Caki2 (cell line): ENCODE measurements at regions not wholly inside any gene's neighbourhood (a gene's known extent, or its start where the extent isn't known, plus 50 kb on each side); places are given as distances from the start of the nearest gene placed in this dataset.
"Not testable (repeated sequence)": the region's sequence is repeated elsewhere in the genome, so short reads cannot be mapped to it uniquely, and the experiment has no call there.

Experiments used
- DNase-seq: peaks from one replicate; pipeline ENCODE4 v3.0.0-alpha.2; 2015; ENCODE audit warnings: low read depth
- in situ Hi-C: cut with HindIII; loops from 2 replicates; pipeline ENCODE4 v1.10.0; 2016; ENCODE audit warnings: low sequenced_read_pairs, low pct_unique_long_range_greater_than_20kb, mixed read lengths

DNA sequence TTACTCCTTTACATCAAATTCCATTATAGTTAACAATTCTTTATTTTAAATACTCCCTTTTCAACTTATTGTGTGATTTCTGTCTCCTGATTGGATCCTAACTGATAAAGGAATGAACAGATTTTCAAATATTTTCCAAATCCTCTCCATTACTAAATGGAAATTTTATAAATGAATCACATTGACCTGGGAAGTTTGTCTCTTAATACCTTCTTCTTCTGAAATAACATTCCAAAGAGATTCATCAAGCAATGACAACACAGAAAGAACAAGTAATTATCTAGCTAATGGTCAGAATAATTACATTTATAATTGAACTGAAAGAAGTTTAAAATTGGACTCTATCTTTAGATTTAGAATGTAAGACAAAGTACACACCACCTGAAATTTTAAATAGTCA, 515.4 kb upstream of the PTCHD4 start:
- in situ Hi-C loops: no loop called here
- no peak for DNase-seq

DNA sequence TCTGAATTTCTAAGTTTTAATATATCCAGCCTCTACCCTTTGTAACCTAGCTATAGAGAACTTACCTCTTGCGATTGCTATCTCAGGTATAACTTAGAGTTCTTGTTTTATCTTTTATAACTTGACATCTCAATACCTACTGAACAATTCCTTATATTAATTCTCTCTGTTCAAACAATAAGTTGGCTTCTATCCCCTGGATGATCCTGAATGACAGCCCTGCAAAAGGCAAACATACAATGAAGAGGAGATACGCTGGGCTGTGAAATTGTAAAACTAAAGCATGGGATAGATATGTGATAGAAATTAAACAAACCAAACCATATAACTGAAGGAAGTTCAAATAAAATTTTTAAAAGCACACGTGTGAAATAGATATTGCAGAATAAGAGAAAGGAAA, 513.6 kb upstream of the PTCHD4 start:
- in situ Hi-C loops: no loop called here
- DNase-seq: no peak

DNA sequence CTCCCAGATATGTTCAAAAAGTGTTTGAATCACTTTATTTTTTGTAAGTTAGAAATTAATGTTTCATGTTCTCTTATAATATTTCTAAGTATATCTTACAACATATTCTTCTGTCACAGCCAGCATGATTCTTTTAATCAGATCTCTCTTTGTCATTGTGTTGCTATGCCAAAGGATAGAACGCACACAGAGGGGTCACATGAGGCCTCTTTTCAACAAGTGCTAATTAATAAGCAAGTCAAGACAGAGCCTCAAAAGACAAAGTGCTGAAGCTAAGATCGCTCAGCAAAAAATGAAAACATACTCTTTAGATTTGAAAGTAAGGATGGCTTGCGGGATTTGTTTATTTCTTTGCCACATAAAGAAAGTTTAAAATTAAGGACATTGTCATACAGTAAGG, 508.8 kb upstream of the PTCHD4 start:
- DNase-seq: no peak
- in situ Hi-C loops: no loop called here

DNA sequence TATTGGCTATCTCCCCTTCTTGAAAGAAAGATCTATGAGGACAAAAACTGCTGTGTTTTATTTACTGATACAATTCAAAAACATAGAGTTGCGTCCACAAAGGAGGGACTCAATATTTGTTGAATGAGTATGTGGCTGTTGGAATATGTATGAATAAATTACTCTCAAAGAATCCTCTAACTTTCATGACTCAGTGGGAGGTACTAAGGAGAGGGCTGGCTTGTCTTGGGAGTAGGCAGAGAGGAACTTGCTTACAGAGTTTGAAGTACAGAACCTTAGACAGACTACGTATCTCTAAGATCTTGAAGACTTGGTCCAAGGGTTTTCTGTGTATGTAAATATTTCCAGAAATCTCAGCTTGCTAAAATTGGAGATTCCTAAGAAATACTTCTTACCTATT, 504.0 kb upstream of the PTCHD4 start:
- in situ Hi-C loops: no loop called here
- no peak for DNase-seq

DNA sequence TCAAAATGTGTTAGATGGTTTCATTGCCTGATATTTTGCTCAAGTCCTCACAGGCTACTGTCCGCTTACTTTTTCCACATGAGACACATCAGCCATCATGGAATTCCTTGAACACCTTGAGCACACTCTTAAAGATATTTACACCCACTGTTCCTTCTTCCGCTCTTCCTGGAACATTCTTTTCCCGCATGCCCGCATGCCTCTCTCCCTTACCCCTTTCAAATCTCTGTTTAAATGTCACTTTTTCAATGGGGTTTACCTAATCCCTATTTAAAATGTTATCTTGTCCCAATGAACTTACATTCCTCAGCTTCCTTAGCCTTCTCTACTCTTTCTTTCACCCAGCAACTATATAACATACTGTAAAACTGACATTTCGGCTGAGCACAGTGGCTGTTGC, 503.3 kb upstream of the PTCHD4 start:
- in situ Hi-C loops: no loop called here
- no peak for DNase-seq

DNA sequence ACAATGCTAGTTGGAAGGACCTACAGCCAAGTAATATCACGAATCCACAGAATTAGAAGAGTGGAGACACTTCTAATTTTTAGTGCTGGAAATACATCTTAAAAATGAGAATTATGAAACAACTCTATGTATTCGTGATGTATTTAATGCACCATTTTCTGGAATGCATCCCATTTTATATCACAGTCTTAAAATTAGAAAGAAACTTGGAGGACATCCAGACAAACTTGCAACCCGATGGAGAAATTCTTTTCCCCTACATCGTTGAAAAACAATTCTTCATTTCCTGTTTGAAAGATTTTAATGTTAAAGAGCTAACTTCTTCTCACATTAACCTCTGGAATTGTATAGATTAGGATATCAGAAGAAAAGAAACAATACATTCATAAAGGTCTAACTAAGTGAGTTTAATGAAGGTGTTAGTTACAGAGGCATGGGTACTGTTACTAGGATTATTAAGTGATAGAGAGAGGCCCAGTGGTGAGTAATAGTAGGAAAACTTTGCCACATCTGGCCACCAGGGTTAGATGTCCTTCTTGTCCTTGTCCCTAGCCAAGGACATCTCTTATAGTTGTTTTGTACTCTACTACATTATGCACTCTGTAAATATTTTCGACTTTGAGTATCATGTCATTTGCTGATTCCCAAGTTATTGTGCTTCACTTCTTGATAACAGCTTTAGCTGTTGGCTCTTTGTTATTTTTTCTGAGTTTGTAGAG, 502.4 kb upstream of the PTCHD4 start:
- DNase-seq: no peak

DNA sequence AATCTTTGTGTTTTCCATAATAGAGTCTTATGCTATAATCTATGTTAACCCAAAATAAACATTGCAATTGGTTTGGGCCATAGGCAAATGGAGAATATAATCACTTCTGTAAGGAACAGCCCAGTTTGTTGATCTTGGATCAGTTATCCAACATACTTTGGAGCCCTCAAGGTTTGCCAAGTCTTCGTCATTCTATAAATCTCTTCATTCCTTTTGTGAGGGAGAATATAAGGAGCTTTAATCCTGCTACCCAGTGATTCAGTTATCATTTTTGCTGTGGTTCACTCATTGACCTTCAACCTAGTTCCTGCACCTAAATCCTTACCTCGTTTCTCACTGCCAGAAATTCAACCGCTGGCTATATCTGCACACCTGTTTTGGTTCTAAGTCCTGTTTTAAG, 500.3 kb upstream of the PTCHD4 start:
- in situ Hi-C loops: no loop called here
- no peak for DNase-seq

More for the DNA sequence above, 502.4 kb upstream of the PTCHD4 start:
- in situ Hi-C loops: no loop called here

DNA sequence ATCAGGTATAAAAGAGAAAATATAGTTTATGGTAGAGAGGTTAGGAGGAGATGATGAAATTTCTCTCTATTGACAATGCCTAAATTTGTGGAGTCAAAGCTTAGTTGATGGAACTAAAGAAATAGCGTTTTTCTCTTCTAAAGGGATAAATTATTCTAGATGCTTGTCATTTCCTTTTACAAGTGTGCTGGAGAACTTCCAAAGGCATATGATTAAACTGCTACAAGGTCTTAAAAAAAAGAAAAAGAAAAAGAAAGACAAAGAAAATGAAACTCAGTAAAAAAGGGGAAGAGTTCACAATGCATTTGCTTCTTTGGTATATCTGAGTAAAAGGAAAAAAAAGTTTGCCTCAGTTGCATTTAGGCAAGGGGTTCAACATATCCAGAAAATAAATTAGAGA, 499.8 kb upstream of the PTCHD4 start:
- in situ Hi-C loops: no loop called here
- DNase-seq: no peak

DNA sequence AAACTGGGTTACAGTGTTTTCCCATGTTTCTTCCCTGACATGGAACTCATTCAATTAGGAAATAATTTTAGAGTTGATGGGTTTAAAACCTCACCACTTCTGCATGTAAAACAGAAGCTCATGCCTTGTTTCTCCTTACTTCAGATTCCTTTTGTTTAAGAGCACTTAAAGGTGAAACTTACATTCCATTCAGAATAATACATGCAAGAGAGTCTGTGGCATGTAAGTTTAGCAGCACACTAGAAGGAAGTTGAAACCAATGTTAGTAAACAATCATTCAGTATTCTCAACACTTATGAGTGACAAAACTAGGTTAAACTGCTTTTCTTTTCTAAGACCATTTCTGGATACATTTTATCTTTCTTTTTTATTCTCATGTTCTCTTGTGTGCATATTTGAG, 495.6 kb upstream of the PTCHD4 start:
- in situ Hi-C loops: no loop called here
- DNase-seq: no peak

DNA sequence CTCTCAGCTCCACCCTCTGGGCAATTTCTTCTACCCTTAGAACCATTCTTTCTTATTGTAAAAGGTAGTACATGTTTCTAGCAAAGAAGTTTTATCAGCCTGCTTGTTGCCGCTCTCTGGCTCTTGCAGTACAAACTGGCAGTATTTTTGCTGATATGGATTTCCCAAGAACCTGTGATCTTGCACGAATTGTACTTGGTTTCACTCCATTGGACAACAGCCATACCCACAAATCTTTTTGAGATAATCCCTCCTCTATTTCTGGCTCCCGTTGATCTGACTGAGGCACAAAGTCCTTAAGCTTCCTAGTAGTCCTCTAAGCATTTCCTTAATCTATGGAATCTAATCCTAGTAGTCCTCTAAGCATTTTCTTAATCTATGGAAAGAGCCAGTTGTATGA, 487.0 kb upstream of the PTCHD4 start:
- in situ Hi-C loops: no loop called here
- DNase-seq: no peak

DNA sequence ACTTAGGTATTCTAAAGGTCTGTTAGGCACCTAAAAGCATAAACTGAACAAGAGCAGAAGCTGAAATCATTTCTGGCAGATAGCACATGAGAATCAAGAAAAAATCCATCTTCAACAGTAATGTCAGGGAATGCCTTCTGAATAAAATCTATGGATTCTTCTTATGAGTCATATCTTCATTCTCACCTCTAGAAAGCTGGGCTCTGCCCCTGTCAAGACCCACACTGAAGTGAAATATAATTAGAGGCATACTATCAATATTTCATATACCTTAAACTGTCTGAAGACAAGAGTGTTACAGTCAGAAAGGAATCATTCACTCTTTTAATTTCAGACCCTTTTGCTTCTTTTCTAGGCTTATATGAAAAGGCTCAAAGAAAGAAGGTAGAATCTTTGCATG, 485.8 kb upstream of the PTCHD4 start:
- in situ Hi-C loops: no loop called here
- no peak for DNase-seq

DNA sequence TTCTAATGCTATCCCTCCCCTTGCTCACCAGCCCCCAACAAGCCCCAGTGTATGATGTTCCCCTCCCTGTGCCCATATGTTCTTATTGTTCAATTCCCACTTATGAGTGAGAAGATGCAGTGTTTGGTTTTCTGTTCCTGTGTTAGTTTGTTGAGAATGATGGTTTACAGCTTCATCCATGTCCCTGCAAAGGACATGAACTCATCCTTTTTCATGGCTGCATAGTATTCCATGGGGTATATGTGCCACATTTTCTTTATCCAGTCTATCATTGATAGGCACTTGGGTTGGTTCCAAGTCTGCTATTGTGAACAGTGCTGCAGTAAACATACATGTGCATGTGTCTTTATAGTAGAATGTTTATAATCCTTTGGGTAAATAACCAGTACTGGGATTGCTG, 480.2 kb upstream of the PTCHD4 start:
- DNase-seq, in situ Hi-C loops: not testable (repeated sequence)

DNA sequence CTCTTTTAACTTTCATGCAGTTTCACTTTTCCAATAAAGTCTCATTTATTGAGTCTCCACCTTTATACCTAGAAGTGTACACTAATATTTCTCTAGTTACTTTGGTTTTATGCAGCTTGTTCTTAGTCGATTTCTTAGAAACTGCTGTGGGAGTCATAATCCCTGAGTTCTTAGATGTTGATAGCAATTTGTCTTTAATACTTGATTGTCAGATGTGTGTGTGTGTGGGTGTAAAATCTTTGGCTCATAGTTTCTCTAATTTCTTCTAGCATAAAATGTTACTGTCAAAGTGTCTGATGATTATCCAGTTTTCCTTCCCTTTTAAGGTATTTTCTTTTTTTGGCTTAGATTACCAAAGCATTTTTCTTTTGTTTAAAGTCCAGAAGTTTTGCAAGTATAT, 473.8 kb upstream of the PTCHD4 start:
- in situ Hi-C loops: no loop called here
- DNase-seq: no peak

DNA sequence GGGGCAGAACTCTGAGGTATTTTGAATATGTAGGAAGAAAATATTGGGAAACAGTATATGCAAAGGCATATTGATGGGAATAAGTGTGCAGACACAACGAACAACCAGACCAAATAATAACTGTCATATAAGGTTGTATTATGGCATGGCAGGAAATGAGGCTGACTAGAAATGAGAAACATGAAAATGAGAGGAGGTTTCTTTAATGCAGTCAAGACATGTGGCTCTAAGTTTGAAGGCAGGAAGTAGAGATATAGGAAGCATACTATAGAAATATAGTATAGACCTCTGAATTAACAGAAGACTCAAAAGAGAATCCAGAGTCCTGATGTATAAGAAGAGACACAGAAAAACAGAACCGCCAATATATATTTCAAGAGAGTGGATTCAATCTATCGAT, 459.7 kb upstream of the PTCHD4 start:
- DNase-seq: no peak
- in situ Hi-C loops: no loop called here

DNA sequence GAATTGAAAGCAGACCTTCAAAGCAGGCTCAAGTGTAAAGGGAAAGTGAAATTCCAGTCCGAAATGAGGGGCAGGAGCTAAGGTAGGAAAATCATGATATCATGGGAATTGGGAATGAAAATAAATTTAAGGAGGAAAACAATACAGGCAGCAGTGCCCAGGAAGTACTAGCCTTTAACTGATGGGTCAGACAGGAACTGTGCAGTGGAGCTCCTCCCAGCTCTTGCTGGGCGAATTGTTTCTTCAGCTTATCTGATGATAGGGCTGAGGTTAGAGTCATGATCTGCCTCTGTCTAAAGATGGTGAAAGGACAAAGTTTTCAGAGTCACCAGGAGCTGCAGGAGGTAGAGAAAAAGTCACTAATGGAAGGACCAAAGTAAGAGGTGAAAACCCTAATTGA, 457.9 kb upstream of the PTCHD4 start:
- in situ Hi-C loops: no loop called here
- no peak for DNase-seq

DNA sequence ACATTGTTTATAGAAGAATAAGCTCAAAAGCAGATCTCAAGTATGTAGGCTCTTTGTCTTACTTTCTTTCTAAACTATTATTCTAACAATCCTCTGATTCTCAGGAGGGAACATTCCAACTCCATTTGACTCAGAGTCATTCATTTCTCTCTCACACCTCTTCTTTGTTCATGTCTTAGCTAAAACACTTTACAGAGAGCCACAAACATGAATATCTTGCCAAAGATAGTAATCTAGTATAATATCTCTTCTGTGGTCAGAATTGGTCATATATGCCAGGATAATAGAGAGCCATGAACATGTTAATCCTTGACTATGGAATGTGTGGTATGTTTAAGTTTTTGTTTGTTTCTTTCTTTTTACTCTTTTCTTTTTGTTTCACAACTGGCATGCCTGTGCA, 456.0 kb upstream of the PTCHD4 start:
- peak; percentile 37 for DNase-seq
- in situ Hi-C loops: no loop called here

DNA sequence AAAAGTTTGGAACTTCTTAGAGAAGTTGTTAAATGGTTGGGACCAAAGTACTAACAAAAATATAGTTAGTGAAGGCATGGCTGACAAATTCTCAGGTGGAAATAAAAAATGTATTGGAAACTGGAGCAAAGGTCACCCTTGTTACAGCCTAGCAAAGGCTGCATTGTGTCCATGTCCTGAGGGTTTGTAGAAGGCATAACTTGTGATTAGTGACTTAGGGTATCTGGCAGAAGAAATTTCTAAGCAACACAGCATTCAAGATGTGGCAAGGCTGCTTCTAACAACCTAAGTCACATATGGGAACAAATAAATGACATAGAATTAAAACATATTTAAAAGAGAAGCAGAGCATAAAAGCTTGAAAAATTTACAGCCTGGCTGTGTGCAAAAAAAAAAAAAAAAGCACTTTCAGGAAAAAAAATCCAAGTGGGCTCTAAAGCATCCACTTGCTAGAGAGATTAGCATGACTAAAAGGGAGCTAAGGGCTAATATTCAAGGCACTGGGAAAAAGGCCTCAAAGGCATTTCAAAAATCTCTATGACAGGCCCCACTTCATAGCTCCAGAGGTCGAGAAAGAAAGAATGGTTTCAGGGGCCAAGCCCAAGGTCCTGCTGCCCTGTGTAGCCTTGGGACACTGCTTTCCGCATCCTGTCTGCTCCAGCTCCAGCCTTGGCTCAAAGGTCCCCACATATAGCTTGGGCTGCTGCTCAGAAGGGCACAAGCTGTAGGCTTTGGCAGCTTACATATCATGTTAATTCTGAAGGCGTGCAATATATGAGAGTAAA, 453.2 kb upstream of the PTCHD4 start:
- DNase-seq: no peak

DNA sequence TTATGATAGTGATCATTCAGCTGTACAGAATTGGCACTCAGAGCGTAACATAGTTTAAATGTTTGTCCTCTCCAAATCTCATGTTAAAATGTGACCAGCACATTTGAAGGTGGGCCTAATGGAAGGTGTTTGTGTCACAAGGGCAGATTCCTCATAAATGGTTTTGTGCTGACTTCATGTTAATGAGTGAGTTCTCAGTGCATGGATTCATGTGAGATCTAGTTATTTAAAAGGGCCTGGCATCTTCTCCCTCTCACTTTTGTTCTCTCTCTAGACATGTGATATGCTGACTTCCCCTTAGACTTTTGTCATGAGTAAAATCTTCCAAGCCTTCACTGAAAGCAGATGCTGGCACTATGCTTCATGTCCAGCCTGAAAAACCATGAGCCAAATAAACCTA, 452.4 kb upstream of the PTCHD4 start:
- DNase-seq: no peak

More for the DNA sequence above, 453.2 kb upstream of the PTCHD4 start:
- in situ Hi-C loops: no loop called here

DNA sequence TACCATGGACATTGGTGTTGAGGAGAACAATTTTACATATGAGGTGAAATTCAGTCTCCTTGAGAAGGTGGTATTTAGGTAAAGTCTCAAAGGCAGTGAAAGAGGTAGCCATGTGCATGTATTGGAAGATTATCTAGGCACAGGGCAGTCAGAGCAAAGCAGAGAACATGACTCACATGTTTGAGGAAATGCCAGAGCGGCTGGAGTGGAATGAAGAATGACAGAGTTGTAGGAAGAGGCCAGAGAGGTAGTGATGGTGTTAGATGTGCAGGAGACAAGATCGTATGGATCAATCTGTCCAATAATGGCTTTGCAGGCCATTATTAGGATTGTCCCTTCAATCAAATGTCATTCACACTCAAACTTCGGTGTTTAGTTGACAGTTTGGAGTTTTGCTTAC, 449.4 kb upstream of the PTCHD4 start:
- in situ Hi-C loops: no loop called here
- peak; percentile 16 for DNase-seq

More for the DNA sequence above, 452.4 kb upstream of the PTCHD4 start:
- in situ Hi-C loops: no loop called here
